ENCODE measurements at regions not wholly inside any gene's neighbourhood (a gene's known extent, or its start where the extent isn't known, plus 50 kb on each side); places are given as distances from the start of the nearest gene placed in this dataset.

DNA sequence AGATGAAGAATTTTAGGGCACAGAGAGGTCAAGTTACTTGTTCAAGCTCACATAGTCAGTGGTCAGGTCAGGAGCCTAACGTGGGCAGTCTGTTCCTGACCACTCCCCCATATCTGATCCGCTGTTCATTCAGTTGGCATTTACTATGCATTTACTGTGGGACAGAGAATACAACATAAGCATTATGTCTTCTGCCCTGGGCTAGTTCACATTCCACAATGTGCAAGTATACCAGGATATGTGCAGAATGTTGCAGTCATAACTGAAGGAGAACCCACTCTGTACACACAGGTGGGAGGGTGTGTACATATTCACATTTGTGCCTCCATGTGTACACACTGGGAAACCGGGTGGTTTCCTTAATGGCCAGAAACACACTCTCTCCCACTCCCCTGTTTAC is 309.6 kb downstream of the PRDM2 start:
- no peak for DNase-seq (ENCODE audit: low read depth in 1 of 2, low spot score in 1 of 2)
- no peaks in the 10 kb centered on the region for H3K27me3 ChIP-seq (ENCODE audit: insufficient read depth, poor library complexity, severe bottlenecking)
- H3K4me3 ChIP-seq (replicated peaks; ENCODE audit: insufficient read depth, low read length): no peak overlapping the region
- no peak overlapping the region for H3K27ac ChIP-seq (replicated peaks)
- TF ChIP-seq GABPA (IDR thresholded peaks at IDR 0.05; ENCODE audit: low read depth): no peak
- TF ChIP-seq, protein P1, sequence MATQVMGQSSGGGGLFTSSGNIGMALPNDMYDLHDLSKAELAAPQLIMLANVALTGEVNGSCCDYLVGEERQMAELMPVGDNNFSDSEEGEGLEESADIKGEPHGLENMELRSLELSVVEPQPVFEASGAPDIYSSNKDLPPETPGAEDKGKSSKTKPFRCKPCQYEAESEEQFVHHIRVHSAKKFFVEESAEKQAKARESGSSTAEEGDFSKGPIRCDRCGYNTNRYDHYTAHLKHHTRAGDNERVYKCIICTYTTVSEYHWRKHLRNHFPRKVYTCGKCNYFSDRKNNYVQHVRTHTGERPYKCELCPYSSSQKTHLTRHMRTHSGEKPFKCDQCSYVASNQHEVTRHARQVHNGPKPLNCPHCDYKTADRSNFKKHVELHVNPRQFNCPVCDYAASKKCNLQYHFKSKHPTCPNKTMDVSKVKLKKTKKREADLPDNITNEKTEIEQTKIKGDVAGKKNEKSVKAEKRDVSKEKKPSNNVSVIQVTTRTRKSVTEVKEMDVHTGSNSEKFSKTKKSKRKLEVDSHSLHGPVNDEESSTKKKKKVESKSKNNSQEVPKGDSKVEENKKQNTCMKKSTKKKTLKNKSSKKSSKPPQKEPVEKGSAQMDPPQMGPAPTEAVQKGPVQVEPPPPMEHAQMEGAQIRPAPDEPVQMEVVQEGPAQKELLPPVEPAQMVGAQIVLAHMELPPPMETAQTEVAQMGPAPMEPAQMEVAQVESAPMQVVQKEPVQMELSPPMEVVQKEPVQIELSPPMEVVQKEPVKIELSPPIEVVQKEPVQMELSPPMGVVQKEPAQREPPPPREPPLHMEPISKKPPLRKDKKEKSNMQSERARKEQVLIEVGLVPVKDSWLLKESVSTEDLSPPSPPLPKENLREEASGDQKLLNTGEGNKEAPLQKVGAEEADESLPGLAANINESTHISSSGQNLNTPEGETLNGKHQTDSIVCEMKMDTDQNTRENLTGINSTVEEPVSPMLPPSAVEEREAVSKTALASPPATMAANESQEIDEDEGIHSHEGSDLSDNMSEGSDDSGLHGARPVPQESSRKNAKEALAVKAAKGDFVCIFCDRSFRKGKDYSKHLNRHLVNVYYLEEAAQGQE (IDR thresholded peaks at IDR 0.05; ENCODE audit: insufficient replicate concordance, low read depth): no peak
- TF ChIP-seq, protein P2, sequence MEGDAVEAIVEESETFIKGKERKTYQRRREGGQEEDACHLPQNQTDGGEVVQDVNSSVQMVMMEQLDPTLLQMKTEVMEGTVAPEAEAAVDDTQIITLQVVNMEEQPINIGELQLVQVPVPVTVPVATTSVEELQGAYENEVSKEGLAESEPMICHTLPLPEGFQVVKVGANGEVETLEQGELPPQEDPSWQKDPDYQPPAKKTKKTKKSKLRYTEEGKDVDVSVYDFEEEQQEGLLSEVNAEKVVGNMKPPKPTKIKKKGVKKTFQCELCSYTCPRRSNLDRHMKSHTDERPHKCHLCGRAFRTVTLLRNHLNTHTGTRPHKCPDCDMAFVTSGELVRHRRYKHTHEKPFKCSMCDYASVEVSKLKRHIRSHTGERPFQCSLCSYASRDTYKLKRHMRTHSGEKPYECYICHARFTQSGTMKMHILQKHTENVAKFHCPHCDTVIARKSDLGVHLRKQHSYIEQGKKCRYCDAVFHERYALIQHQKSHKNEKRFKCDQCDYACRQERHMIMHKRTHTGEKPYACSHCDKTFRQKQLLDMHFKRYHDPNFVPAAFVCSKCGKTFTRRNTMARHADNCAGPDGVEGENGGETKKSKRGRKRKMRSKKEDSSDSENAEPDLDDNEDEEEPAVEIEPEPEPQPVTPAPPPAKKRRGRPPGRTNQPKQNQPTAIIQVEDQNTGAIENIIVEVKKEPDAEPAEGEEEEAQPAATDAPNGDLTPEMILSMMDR (IDR thresholded peaks at IDR 0.05; ENCODE audit: insufficient read depth, low read length): no peak
- no peak for TF ChIP-seq POLR2AphosphoS5 (IDR thresholded peaks at IDR 0.05; ENCODE audit: low read depth)
- TF ChIP-seq SPI1 (IDR thresholded peaks at IDR 0.05; ENCODE audit: borderline replicate concordance, low read depth): no peak

DNA sequence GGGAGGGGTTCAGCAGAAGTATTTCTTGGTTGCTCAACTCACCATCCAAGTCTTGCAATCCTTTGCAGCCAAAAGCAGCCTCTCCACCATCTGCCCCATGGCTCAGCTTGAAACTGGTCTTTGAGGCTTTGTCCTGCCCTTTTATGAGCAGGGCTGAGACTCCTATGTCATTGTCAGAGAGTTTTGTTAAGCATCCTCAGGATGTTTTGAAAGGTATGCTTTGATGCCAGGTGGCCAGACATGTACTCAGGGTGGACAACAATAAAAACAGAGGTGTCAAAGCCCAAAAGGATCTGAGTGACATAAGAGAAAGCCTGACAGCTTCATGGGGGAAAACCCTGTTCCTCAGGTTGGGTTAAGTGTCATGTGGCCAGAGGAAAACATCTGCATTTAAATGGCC is 310.5 kb downstream of the PRDM2 start:
- Histone ChIP-seq H3K27ac (replicated peaks) (no peak overlapping the region), H3K27me3 (ENCODE audit: insufficient read depth, poor library complexity, severe bottlenecking) (no peaks in the 10 kb centered on the region), H3K4me3 (replicated peaks; ENCODE audit: insufficient read depth, low read length) (no peak overlapping the region)
- TF ChIP-seq, protein P2 (IDR thresholded peaks at IDR 0.05; ENCODE audit: insufficient read depth, low read length): no peak
- TF ChIP-seq, protein P1 (IDR thresholded peaks at IDR 0.05; ENCODE audit: insufficient replicate concordance, low read depth): no peak
- TF ChIP-seq POLR2AphosphoS5 (IDR thresholded peaks at IDR 0.05; ENCODE audit: low read depth): no peak
- TF ChIP-seq GABPA (IDR thresholded peaks at IDR 0.05; ENCODE audit: low read depth): no peak
- TF ChIP-seq SPI1 (IDR thresholded peaks at IDR 0.05; ENCODE audit: borderline replicate concordance, low read depth): no peak
- DNase-seq (ENCODE audit: low read depth in 1 of 2, low spot score in 1 of 2): no peak

DNA sequence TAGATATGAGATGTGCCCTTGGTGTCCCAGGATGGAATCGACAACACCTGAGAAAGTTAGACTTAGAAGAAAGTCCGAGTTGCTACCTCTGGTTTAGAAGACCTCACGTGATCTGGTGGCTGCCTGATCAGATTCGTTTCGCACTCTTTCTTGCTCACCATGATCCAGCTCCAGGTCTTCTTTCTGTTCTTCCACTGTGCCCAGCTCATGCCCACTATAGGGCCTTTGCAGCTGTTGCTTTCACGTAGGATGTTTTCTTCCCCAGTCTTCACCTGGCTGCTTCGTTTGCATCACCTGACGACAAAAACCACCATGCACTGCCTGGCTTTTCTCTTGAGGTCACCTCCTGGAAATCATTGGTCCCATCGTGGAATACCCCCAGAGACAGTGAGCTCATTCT is 311.1 kb downstream of the PRDM2 start:
- Histone ChIP-seq H3K27me3 (ENCODE audit: insufficient read depth, poor library complexity, severe bottlenecking) (no peaks in the 10 kb centered on the region), H3K27ac (replicated peaks) (no peak overlapping the region), H3K4me3 (replicated peaks; ENCODE audit: insufficient read depth, low read length) (no peak overlapping the region)
- TF ChIP-seq, protein P2 (IDR thresholded peaks at IDR 0.05; ENCODE audit: insufficient read depth, low read length): no peak
- no peak for TF ChIP-seq SPI1 (IDR thresholded peaks at IDR 0.05; ENCODE audit: borderline replicate concordance, low read depth)
- no peak for TF ChIP-seq GABPA (IDR thresholded peaks at IDR 0.05; ENCODE audit: low read depth)
- TF ChIP-seq, protein P1 (IDR thresholded peaks at IDR 0.05; ENCODE audit: insufficient replicate concordance, low read depth): no peak
- TF ChIP-seq POLR2AphosphoS5 (IDR thresholded peaks at IDR 0.05; ENCODE audit: low read depth): no peak
- no peak for DNase-seq (ENCODE audit: low read depth in 1 of 2, low spot score in 1 of 2)
